Gastroesophageal sphincter (tissue), 4 donors: ENCODE measurements at regions not wholly inside any gene's neighbourhood (a gene's known extent, or its start where the extent isn't known, plus 50 kb on each side); places are given as distances from the start of the nearest gene placed in this dataset.

Source experiments
- ATAC-seq: fragments of 150-250 bp; one replicate; pipeline ENCODE4 v1.9.1; 2016; ENCODE audit warnings: mild to moderate bottlenecking, moderate library complexity
- H3K27ac ChIP-seq, 4 donors: fragments of 200-600 bp; sonication (generic) in 3 of 4; 1 replicate in 3 of 4; 2 replicates in 1 of 4; pipeline ENCODE4 v1.5.1; 2016 to 2019
- H3K27me3 ChIP-seq: fragments of 200-600 bp; sonication (generic); one replicate; pipeline ENCODE4 v1.5.1; 2019
- H3K36me3 ChIP-seq, 2 donors: fragments of 200-600 bp; sonication (generic); one replicate each; pipeline ENCODE4 v1.5.1; 2019; ENCODE audit warnings: control low read depth in 1 of 2
- H3K4me1 ChIP-seq, 3 donors: fragments of 200-600 bp; sonication (generic); 1 replicate in 2 of 3; 2 replicates in 1 of 3; pipeline ENCODE4 v1.5.1; 2016 to 2019; ENCODE audit warnings: control low read depth in 2 of 3
- H3K4me3 ChIP-seq, 2 donors: fragments of 200-600 bp; sonication (generic); one replicate each; pipeline ENCODE4 v1.5.1; 2019; ENCODE audit warnings: mild to moderate bottlenecking in 1 of 2, moderate library complexity in 1 of 2
- H3K9me3 ChIP-seq, 3 donors: fragments of 200-600 bp; sonication (generic); one replicate each; pipeline ENCODE4 v1.5.1; 2017 to 2019; ENCODE audit warnings: control low read depth in 2 of 3
- CTCF ChIP-seq, 4 experiments: fragments of 200-600 bp in 2 of 4; fragments of 450-650 bp in 2 of 4; sonication (generic) in 1 of 4; IDR thresholded peaks; one replicate each; pipeline ENCODE4 v1.5.1; 2017 to 2019; ENCODE audit warnings: antibody characterized with exemption in 4 of 4, mild to moderate bottlenecking in 2 of 4, moderate library complexity in 2 of 4
- EP300 ChIP-seq: sonication (generic); formaldehyde crosslinking; IDR thresholded peaks from one replicate; pipeline ENCODE4 v1.6.1; 2017; ENCODE audit warnings: antibody characterized with exemption, mild to moderate bottlenecking
- POLR2A ChIP-seq, 2 donors: fragments of 450-650 bp; IDR thresholded peaks; one replicate each; pipeline ENCODE4 v1.6.1; 2017; ENCODE audit warnings: antibody characterized with exemption in 2 of 2, mild to moderate bottlenecking in 2 of 2, moderate library complexity in 1 of 2
- POLR2AphosphoS5 ChIP-seq: sonication (generic); formaldehyde crosslinking; IDR thresholded peaks from one replicate; pipeline ENCODE4 v1.6.1; 2017; ENCODE audit warnings: antibody characterized with exemption
- WGBS, 2 donors: methylation state at CpG; one replicate each; pipeline ENCODE4 v1.1.5; 2018; ENCODE audit warnings: low coverage in 1 of 2; 5-methylcytosine and 5-hydroxymethylcytosine counted together

DNA sequence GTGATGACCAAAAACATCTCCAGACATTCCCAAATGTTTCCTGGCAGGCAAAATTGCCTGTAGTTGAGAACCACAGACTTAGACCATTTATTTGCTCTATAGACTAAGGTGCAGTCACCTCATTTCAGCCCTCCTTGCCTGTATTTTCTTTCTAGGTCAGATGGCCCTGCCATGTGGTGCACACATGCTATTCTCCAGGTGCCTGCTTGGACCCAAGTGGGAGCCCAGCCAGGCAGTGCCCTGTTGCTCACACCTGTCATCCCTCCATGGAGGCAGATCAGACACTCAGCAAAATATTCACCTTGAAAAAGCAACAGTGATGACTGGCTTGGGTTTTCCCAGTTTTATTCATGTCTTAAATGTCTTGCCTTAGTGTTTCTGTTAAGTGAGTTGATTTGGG lies 311.4 kb downstream of the TFAP2C start:
- Histone ChIP-seq H3K27ac (no peak overlapping the region), H3K4me3 (no peak overlapping the region), H3K27me3 (peaks cover 47% of the 10 kb centered on the region), H3K4me1 (no peaks in the 10 kb centered on the region), H3K36me3 (no peaks in the 10 kb centered on the region), H3K9me3 (no peaks in the 10 kb centered on the region)
- no peak for ATAC-seq
- TF ChIP-seq POLR2AphosphoS5 (no peak), EP300 (no peak), POLR2A (IDR thresholded peaks at IDR 0.05) (no peak), CTCF (IDR thresholded peaks at IDR 0.05) (no peak)

DNA sequence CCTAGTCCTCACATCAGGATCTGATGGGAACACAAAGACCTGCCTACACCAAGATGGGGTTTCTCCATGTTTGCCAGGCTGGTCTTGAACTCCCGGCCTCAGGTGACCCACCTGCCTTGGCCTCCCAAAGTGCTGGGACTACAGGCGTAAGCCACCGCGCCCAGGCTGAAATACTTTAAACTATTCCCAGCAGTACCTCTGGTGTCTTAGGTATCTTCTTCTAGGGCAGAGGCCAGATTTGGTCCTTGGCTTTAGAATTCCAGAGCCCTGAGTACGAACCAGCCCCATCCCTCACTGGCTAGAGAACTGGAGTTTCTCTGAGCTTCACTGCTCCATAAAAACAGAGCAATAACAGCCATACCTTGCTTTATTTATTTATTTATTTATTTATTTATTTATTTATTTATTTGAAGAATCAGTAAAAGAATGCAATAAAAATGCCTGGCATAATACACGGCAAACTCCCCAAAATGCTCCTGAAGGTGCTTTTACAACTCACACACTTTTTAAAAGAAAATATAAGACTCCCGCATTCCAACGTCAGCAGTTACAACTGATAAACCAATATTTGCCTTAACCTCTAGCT lies 312.1 kb downstream of the TFAP2C start:
- Histone ChIP-seq H3K4me1 (no peaks in the 10 kb centered on the region), H3K27me3 (peaks cover 54% of the 10 kb centered on the region), H3K9me3 (no peaks in the 10 kb centered on the region), H3K27ac (no peak overlapping the region), H3K4me3 (no peak overlapping the region), H3K36me3 (no peaks in the 10 kb centered on the region)
- no peak for ATAC-seq
- TF ChIP-seq EP300 (no peak), CTCF (IDR thresholded peaks at IDR 0.05) (no peak), POLR2AphosphoS5 (no peak), POLR2A (IDR thresholded peaks at IDR 0.05) (no peak)
- 57 to 97% methylated on average over 4 to 5 of the region's 8 CpGs for WGBS, 2 donors

- H3K27me3 ChIP-seq, result peaks cover 53% of the 10 kb centered on the region
- H3K4me3 ChIP-seq, result no peak overlapping the region
- H3K27ac ChIP-seq, result no peak overlapping the region
- H3K4me1 ChIP-seq, result no peaks in the 10 kb centered on the region
- ATAC-seq, result no peak
- TF ChIP-seq EP300 (no peak), POLR2A (IDR thresholded peaks at IDR 0.05) (no peak), POLR2AphosphoS5 (no peak), CTCF (IDR thresholded peaks at IDR 0.05) (no peak)
- 44 to 54% methylated on average over 6 to 13 of the region's 17 CpGs for WGBS, 2 donors
- no peaks in the 10 kb centered on the region for H3K9me3 ChIP-seq
- H3K36me3 ChIP-seq, result no peaks in the 10 kb centered on the region
Measured at GRCh38 chr20:56943946-56944945, 315.1 kb downstream of the TFAP2C start.

DNA sequence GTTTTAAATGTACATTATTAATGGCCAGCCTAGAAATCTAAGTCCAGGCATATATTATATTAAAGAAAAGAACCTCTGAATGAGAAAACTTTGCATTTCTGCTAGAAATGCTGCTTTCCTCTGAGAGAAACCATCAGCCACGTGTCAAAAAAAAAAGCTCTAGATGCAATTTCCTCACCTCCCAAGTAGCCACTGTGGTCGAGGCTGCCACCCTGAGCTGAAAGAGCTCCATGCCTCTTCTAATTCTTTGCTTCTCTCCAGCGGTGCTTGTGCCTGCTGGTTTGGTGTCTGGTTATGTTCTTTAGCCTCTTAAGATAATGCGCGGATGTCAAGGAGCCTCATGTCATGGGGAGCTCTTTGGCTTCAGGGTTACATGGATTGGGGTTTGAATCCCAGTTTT lies 316.0 kb downstream of the TFAP2C start:
- 24 to 46% methylated on average over 3 to 4 of the region's 5 CpGs for WGBS, 2 donors

More for the DNA sequence above, 316.0 kb downstream of the TFAP2C start:
- TF ChIP-seq EP300 (no peak), CTCF (IDR thresholded peaks at IDR 0.05) (no peak), POLR2AphosphoS5 (no peak), POLR2A (IDR thresholded peaks at IDR 0.05) (no peak)
- ATAC-seq, result no peak
- Histone ChIP-seq H3K9me3 (no peaks in the 10 kb centered on the region), H3K4me3 (no peak overlapping the region), H3K27ac (no peak overlapping the region), H3K4me1 (no peaks in the 10 kb centered on the region), H3K36me3 (no peaks in the 10 kb centered on the region), H3K27me3 (peaks cover 62% of the 10 kb centered on the region)
